Heart left ventricle (tissue), 16 donors: ENCODE measurements at regions not wholly inside any gene's neighbourhood (a gene's known extent, or its start where the extent isn't known, plus 50 kb on each side); places are given as distances from the start of the nearest gene placed in this dataset.
A peak's percentile ranks its signal among the peaks of the same experiment; 100 is the strongest.

Experiments used
- ATAC-seq, 4 donors: fragments of 200-7000 bp; cut with Tn5 transposase; one replicate each; pipeline ENCODE4 v1.9.1; 2020 to 2022; ENCODE audit warnings: moderate library complexity in 4 of 4, mild to moderate bottlenecking in 3 of 4, moderate number of reproducible peaks in 1 of 4
- DNase-seq, 5 donors: peaks; one replicate each; pipeline ENCODE4 v3.0.0-alpha.2; 2020
- H3K27ac ChIP-seq, 12 donors: fragments of 200-600 bp; sonication (generic) in 4 of 12; one replicate each; pipeline versions ENCODE4 v1.5.0 to v1.8.0; 2016 to 2022; ENCODE audit warnings: mild to moderate bottlenecking in 2 of 12
- H3K27me3 ChIP-seq, 9 donors: fragments of 200-600 bp; sonication (generic) in 2 of 9; one replicate each; pipeline versions ENCODE4 v1.5.1 to v1.8.0; 2016 to 2022; ENCODE audit warnings: mild to moderate bottlenecking in 3 of 9
- H3K36me3 ChIP-seq, 9 donors: fragments of 200-600 bp; sonication (generic) in 2 of 9; one replicate each; pipeline versions ENCODE4 v1.5.0 to v1.8.0; 2018 to 2022; ENCODE audit warnings: mild to moderate bottlenecking in 2 of 9
- H3K4me1 ChIP-seq, 12 donors: fragments of 200-600 bp; sonication (generic) in 4 of 12; one replicate each; pipeline versions ENCODE4 v1.5.0 to v1.8.0; 2016 to 2022; ENCODE audit warnings: mild to moderate bottlenecking in 3 of 12
- H3K4me3 ChIP-seq, 12 donors: fragments of 200-600 bp; sonication (generic) in 4 of 12; one replicate each; pipeline versions ENCODE4 v1.5.0 to v1.8.0; 2017 to 2022; ENCODE audit warnings: mild to moderate bottlenecking in 9 of 12, moderate library complexity in 4 of 12
- H3K9me3 ChIP-seq, 12 donors: fragments of 200-600 bp; sonication (generic) in 4 of 12; one replicate each; pipeline versions ENCODE4 v1.5.0 to v1.8.0; 2016 to 2022; ENCODE audit warnings: mild to moderate bottlenecking in 1 of 12
- CTCF ChIP-seq, 12 donors: fragments of 200-600 bp; sonication (generic) in 4 of 12; IDR thresholded peaks; one replicate each; pipeline versions ENCODE4 v1.5.0 to v1.8.0; 2018 to 2022; ENCODE audit warnings: antibody characterized with exemption in 12 of 12, mild to moderate bottlenecking in 5 of 12
- POLR2A ChIP-seq, 2 donors: fragments of 450-650 bp; IDR thresholded peaks; one replicate each; pipeline ENCODE4 v1.6.1; 2017; ENCODE audit warnings: antibody characterized with exemption in 2 of 2, mild to moderate bottlenecking in 2 of 2, moderate library complexity in 2 of 2
- WGBS, 4 donors: extraction: QIAGEN DNeasy Blood & Tissue Kit in 2 of 4; methylation state at CpG; one replicate each; pipeline versions ENCODE4 v1.1.5 to v1.1.7; 2013 to 2018; 5-methylcytosine and 5-hydroxymethylcytosine counted together
- intact Hi-C, 10 donors: fragments of 100-400 bp; cut with DNase I; formaldehyde crosslinking; loops; one replicate each; pipeline versions ENCODE4 v1.11.1 to v1.14.2; 2022
- donor health status: ischemic (EF 13 %, LVEDD 7.1; RV severe dilation, severe dysfunction).
- donor health status: healthy with polysubstance abuse.
- donor health status: DM: no; HTN: yes; CAD: no.
- donor health status: DM: no; HTN: no; CAD: no.
- donor health status: ischemic (EF 25% LVEDD 6.9; RV normal size, moderate dysfunction).
- donor health status: ischemic (EF 25% LVEDD 5.7; RV mildly dilated, moderate dysfunction).
- donor health status: healthy.
- donor health status: DM: yes; HTN: yes; CAD: no.
- donor health status: ischemic (EF 35%, LVEDD 5.7; RV mildly dilated, moderate dysfunction).
- donor health status: nonischemic (EF 11% LVEDD 7.7; RV severe dilation, severe dysfunction).
- donor health status: DM: yes; HTN: yes; CAD: no.
- donor health status: PGD.
- donor health status: ischemic (EF 29% LVEDD 5.4; RV normal size, mild dysfunction).
- donor health status: nonischemic (EF 23%, LVEDD 6.1; RV moderate dilation, normal function).

- peaks cover 0 to 6% (median 0%) of the 10 kb centered on the region in 12 donors for H3K4me1 ChIP-seq
- H3K36me3 ChIP-seq, result no peaks in the 10 kb centered on the region
- no peak for TF ChIP-seq POLR2A (IDR thresholded peaks at IDR 0.05)
- no peak for TF ChIP-seq CTCF (IDR thresholded peaks at IDR 0.05)
- DNase-seq, result peak in 1 of 5 donors; percentile 30
- no peak overlapping the region for H3K4me3 ChIP-seq
- WGBS, 4 donors, result 61 to 66% (median 64%) methylated on average over 5 of the region's 5 CpGs
- no peak overlapping the region for H3K27ac ChIP-seq
- H3K9me3 ChIP-seq, result no peaks in the 10 kb centered on the region
- intact Hi-C loops, result loop anchor here in 1 of 10 donors (5.0 kb wide), 1 partner anchor 40 kb away; no protein-coding TSS in a partner anchor
- ATAC-seq, result peak in 1 of 4 donors; percentile 27
- no peaks in the 10 kb centered on the region for H3K27me3 ChIP-seq
Measured at GRCh38 chr2:20507166-20507692, 60.4 kb downstream of the RHOB start.

GRCh38 chr2:20507711-20508110 lies 60.8 kb downstream of the RHOB start:
- Histone ChIP-seq H3K4me3 (no peak overlapping the region), H3K27me3 (no peaks in the 10 kb centered on the region), H3K9me3 (no peaks in the 10 kb centered on the region), H3K4me1 (peaks cover 0 to 6% (median 0%) of the 10 kb centered on the region in 12 donors), H3K36me3 (no peaks in the 10 kb centered on the region), H3K27ac (no peak overlapping the region)
- ATAC-seq (no peak), DNase-seq (no peak)
- TF ChIP-seq POLR2A (IDR thresholded peaks at IDR 0.05), result no peak
- no peak for TF ChIP-seq CTCF (IDR thresholded peaks at IDR 0.05)
- intact Hi-C loops, result loop anchor here in 1 of 10 donors (5.0 kb wide), 1 partner anchor 40 kb away; no protein-coding TSS in a partner anchor

GRCh38 chr2:20509301-20509769 lies 62.5 kb downstream of the RHOB start:
- no peak for TF ChIP-seq POLR2A (IDR thresholded peaks at IDR 0.05)
- no peak for TF ChIP-seq CTCF (IDR thresholded peaks at IDR 0.05)
- peaks cover 0 to 6% (median 0%) of the 10 kb centered on the region in 12 donors for H3K4me1 ChIP-seq
- no peak overlapping the region for H3K4me3 ChIP-seq
- no peak for ATAC-seq
- H3K27ac ChIP-seq, result no peak overlapping the region
- intact Hi-C loops, result loop anchor here in 1 of 10 donors (5.0 kb wide), 1 partner anchor 42 kb away; no protein-coding TSS in a partner anchor
- H3K27me3 ChIP-seq, result no peaks in the 10 kb centered on the region
- H3K9me3 ChIP-seq, result no peaks in the 10 kb centered on the region
- H3K36me3 ChIP-seq, result no peaks in the 10 kb centered on the region
- 91 to 100% (median 94%) methylated on average over 4 to 6 of the region's 6 CpGs for WGBS, 4 donors
- DNase-seq, result peak in 1 of 5 donors; percentile 13

GRCh38 chr2:20509770-20510490 lies 63.1 kb downstream of the RHOB start:
- no peaks in the 10 kb centered on the region for H3K36me3 ChIP-seq
- TF ChIP-seq CTCF (IDR thresholded peaks at IDR 0.05), result no peak
- no peak for TF ChIP-seq POLR2A (IDR thresholded peaks at IDR 0.05)
- WGBS, 4 donors, result 72 to 86% (median 80%) methylated on average over 11 to 15 of the region's 15 CpGs
- no peak overlapping the region for H3K4me3 ChIP-seq
- no peaks in the 10 kb centered on the region for H3K27me3 ChIP-seq
- no peak overlapping the region for H3K27ac ChIP-seq
- peak in 1 of 5 donors; percentile 40 for DNase-seq
- peaks cover 0 to under 1% (median 0%) of the 10 kb centered on the region in 12 donors for H3K9me3 ChIP-seq
- intact Hi-C loops, result loop anchor here in 2 of 10 donors (5.0 to 10.0 kb wide), 2 partner anchors 43 to 125 kb away; no protein-coding TSS in a partner anchor
- no peak for ATAC-seq
- H3K4me1 ChIP-seq, result peaks cover 0 to 6% (median 0%) of the 10 kb centered on the region in 12 donors
